Astrocyte of the cerebellum (primary cell): ENCODE measurements at regions not wholly inside any gene's neighbourhood (a gene's known extent, or its start where the extent isn't known, plus 50 kb on each side); places are given as distances from the start of the nearest gene placed in this dataset.

Experiments
- DNase-seq: peaks from one replicate; pipeline ENCODE4 v3.0.0-alpha.2; 2011; ENCODE audit warnings: low read depth
- H3K4me3 ChIP-seq: 2 replicates; pipeline ENCODE4 v1.5.1; 2011; ENCODE audit warnings: mild to moderate bottlenecking, low read depth, low read length, moderate library complexity
- CTCF ChIP-seq: IDR thresholded peaks from 2 replicates; pipeline ENCODE4 v1.5.1; 2012; ENCODE audit warnings: low read length, low read depth, moderate library complexity, mild to moderate bottlenecking; ENCODE audit errors: missing control alignments
- in situ Hi-C: cut with HindIII; loops from 2 replicates; pipeline ENCODE4 v1.10.0; 2017; ENCODE audit warnings: low sequenced_read_pairs

GRCh38 chr4:32564626-32565025 is 1844.5 kb downstream of the PCDH7 start:
- no peak for TF ChIP-seq CTCF
- no peak for DNase-seq
- H3K4me3 ChIP-seq = no peak overlapping the region
- in situ Hi-C loops = no loop called here

- H3K4me3 ChIP-seq = no peak overlapping the region
- no peak for DNase-seq
- TF ChIP-seq CTCF = no peak
- in situ Hi-C loops = no loop called here
These were observed 1849.7 kb downstream of the PCDH7 start for GRCh38 chr4:32569861-32570260.

- no peak for TF ChIP-seq CTCF
- DNase-seq = no peak
- H3K4me3 ChIP-seq = no peak overlapping the region
- in situ Hi-C loops = no loop called here
These were observed 1852.2 kb downstream of the PCDH7 start for GRCh38 chr4:32572366-32572765.

GRCh38 chr4:32574803-32575202 is 1854.6 kb downstream of the PCDH7 start:
- DNase-seq = no peak
- TF ChIP-seq CTCF = no peak
- no peak overlapping the region for H3K4me3 ChIP-seq
- in situ Hi-C loops = no loop called here

- no peak for TF ChIP-seq CTCF
These were observed 1868.9 kb downstream of the PCDH7 start for GRCh38 chr4:32589097-32589496.

GRCh38 chr4:32589853-32590252 is 1869.7 kb downstream of the PCDH7 start:
- no peak overlapping the region for H3K4me3 ChIP-seq
- DNase-seq = no peak
- in situ Hi-C loops = no loop called here
- TF ChIP-seq CTCF = no peak

More at GRCh38 chr4:32589097-32589496, 1868.9 kb downstream of the PCDH7 start:
- in situ Hi-C loops = no loop called here
- DNase-seq = no peak
- H3K4me3 ChIP-seq = no peak overlapping the region

- H3K4me3 ChIP-seq = no peak overlapping the region
- in situ Hi-C loops = no loop called here
- TF ChIP-seq CTCF = no peak
- no peak for DNase-seq
These were observed 1877.2 kb downstream of the PCDH7 start for GRCh38 chr4:32597354-32597753.
